Ovary (tissue), 7 donors: ENCODE measurements at regions not wholly inside any gene's neighbourhood (a gene's known extent, or its start where the extent isn't known, plus 50 kb on each side); places are given as distances from the start of the nearest gene placed in this dataset.

Experiments
- DNase-seq, 5 donors: peaks; one replicate each; pipeline ENCODE4 v3.0.0-alpha.2; 2019 to 2020
- H3K27ac ChIP-seq, 2 donors: fragments of 200-600 bp; one replicate each; pipeline versions ENCODE4 v1.5.1 to v1.8.0; 2019 to 2022
- H3K27me3 ChIP-seq: fragments of 200-600 bp; one replicate; pipeline ENCODE4 v1.8.0; 2022
- H3K36me3 ChIP-seq: fragments of 200-600 bp; sonication (generic); one replicate; pipeline ENCODE4 v1.5.1; 2019
- H3K4me1 ChIP-seq: one replicate; pipeline ENCODE4 v1.8.1; 2013; ENCODE audit warnings: mild to moderate bottlenecking, moderate library complexity; ENCODE audit not compliant: insufficient read depth
- H3K4me3 ChIP-seq: fragments of 200-600 bp; sonication (generic); one replicate; pipeline ENCODE4 v1.5.1; 2017
- H3K9me3 ChIP-seq, 2 donors: fragments of 200-600 bp in 1 of 2; sonication (generic) in 1 of 2; one replicate each; pipeline versions ENCODE4 v1.5.1 to v1.8.1; 2013 to 2019; ENCODE audit warnings: mild to moderate bottlenecking in 1 of 2, moderate library complexity in 1 of 2
- EP300 ChIP-seq: sonication (generic); formaldehyde crosslinking; IDR thresholded peaks from one replicate; pipeline ENCODE4 v1.6.1; 2017; ENCODE audit warnings: antibody characterized with exemption
- POLR2A ChIP-seq: fragments of 450-650 bp; IDR thresholded peaks from one replicate; pipeline ENCODE4 v1.6.1; 2017; ENCODE audit warnings: antibody characterized with exemption, mild to moderate bottlenecking, moderate library complexity
- WGBS, 3 donors: extraction: QIAGEN DNeasy Blood & Tissue Kit in 1 of 3; methylation state at CpG; one replicate each; pipeline versions ENCODE4 v1.1.5 to v1.1.7; 2013 to 2017; 5-methylcytosine and 5-hydroxymethylcytosine counted together
- intact Hi-C, 4 donors: fragments of 100-400 bp; cut with DNase I; formaldehyde crosslinking; loops; one replicate each; pipeline versions ENCODE4 v1.11.0 to v1.15.1; 2022 to 2023
- TF ChIP-seq, protein P1 (sequence below), 3 donors: fragments of 450-650 bp in 2 of 3; fragments of 200-600 bp in 1 of 3; IDR thresholded peaks; one replicate each; pipeline versions ENCODE4 v1.5.1 to v1.8.0; 2016 to 2022; ENCODE audit warnings: antibody characterized with exemption in 3 of 3, mild to moderate bottlenecking in 1 of 3
- donor health status: DM: no; HTN: no; CAD: no; lungs with moderate emphysema.
- donor health status: DM: no; HTN: no; CAD: no.
- donor health status: Bipolar disorder and iron deficiency.
- donor health status: DM: no; HTN: no; CAD: no.
- donor health status: DM: yes; HTN: yes; CAD: no.

DNA sequence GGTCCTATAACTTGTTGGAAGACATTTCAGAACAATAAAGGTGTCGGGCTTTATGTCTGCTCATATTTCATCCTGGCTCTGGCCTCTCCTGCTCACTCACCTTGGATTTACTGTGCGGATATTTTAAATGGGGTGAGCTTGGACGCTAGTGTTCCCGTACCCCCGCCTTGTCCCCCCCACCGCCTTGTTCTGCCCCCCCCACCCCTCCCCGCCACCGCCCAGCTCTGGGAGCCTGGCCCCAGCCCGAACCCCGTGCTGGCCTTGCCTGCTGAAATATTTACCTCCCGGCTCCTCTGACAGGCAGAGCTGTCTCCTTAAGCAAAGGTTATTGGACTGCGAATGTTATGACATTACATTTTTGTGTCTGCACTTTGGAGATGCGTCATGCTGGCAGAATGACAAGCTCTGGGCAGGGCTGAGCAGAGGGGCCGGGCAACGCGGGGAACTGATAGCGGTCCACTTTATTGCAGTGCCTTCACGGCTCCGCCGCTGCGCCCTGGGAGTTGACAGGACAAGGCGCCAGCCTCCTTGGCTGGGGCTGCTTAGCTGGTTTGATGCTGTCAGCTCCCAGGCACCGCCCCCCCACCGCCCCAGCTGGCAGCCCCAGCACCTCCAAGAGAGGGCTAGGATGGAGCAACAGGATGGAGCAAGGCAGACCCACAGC is 222.5 kb upstream of the GSE1 start:
- peak; percentile 72 to 80 (median 78) for DNase-seq
- Histone ChIP-seq H3K9me3 (no peaks in the 10 kb centered on the region), H3K4me1 (peaks cover 5% of the 10 kb centered on the region), H3K36me3 (no peaks in the 10 kb centered on the region), H3K27me3 (no peaks in the 10 kb centered on the region), H3K4me3 (no peak overlapping the region), H3K27ac (no peak overlapping the region)
- TF ChIP-seq EP300 = no peak
- WGBS, 3 donors = 49 to 61% (median 50%) methylated on average over 24 of the region's 24 CpGs
- intact Hi-C loops = loop anchor here in 2 of 4 donors (10.0 kb wide), 2 partner anchors 214 to 224 kb away; partner anchors contain the start of gene GSE1 (in 1 of the 2)

DNA sequence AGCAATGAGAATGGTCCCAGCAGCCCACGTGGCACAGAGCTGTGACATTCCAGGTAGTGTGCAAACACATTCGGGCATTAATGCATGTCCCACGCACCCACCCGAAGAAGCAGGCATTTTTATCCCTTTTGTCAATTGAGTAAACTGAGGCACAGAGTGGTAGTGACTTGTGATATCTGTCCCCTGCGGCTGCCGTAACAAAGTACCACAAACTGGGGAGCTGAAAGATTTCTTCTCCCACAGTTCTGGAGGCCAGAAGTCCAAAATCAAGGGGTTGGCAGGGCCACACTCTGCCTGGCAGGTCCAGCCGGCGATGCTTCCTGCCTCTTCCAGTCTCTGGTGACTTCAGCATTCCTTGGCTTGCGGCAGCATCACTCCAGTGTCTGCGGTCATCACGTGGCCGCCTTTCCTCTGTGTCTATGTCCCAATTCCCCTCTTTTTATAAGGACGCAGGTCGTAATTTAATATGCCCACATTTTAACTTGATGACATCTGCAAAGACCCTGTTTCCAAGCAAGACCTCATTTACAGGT is 221.9 kb upstream of the GSE1 start:
- 88 to 91% (median 89%) methylated on average over 14 of the region's 14 CpGs for WGBS, 3 donors
- H3K27ac ChIP-seq = no peak overlapping the region
- peaks cover 11% of the 10 kb centered on the region for H3K4me1 ChIP-seq
- no peak overlapping the region for H3K4me3 ChIP-seq
- H3K36me3 ChIP-seq = no peaks in the 10 kb centered on the region
- intact Hi-C loops = loop anchor here in 2 of 4 donors (10.0 kb wide), 2 partner anchors 214 to 224 kb away; partner anchors contain the start of gene GSE1 (in 1 of the 2)
- no peaks in the 10 kb centered on the region for H3K27me3 ChIP-seq
- DNase-seq = peak in 4 of 5 donors; percentile 7 to 33 (median 23)
- TF ChIP-seq, protein P1, sequence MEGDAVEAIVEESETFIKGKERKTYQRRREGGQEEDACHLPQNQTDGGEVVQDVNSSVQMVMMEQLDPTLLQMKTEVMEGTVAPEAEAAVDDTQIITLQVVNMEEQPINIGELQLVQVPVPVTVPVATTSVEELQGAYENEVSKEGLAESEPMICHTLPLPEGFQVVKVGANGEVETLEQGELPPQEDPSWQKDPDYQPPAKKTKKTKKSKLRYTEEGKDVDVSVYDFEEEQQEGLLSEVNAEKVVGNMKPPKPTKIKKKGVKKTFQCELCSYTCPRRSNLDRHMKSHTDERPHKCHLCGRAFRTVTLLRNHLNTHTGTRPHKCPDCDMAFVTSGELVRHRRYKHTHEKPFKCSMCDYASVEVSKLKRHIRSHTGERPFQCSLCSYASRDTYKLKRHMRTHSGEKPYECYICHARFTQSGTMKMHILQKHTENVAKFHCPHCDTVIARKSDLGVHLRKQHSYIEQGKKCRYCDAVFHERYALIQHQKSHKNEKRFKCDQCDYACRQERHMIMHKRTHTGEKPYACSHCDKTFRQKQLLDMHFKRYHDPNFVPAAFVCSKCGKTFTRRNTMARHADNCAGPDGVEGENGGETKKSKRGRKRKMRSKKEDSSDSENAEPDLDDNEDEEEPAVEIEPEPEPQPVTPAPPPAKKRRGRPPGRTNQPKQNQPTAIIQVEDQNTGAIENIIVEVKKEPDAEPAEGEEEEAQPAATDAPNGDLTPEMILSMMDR (IDR thresholded peaks at IDR 0.05) = no peak
- TF ChIP-seq EP300 = no peak
- H3K9me3 ChIP-seq = no peaks in the 10 kb centered on the region

DNA sequence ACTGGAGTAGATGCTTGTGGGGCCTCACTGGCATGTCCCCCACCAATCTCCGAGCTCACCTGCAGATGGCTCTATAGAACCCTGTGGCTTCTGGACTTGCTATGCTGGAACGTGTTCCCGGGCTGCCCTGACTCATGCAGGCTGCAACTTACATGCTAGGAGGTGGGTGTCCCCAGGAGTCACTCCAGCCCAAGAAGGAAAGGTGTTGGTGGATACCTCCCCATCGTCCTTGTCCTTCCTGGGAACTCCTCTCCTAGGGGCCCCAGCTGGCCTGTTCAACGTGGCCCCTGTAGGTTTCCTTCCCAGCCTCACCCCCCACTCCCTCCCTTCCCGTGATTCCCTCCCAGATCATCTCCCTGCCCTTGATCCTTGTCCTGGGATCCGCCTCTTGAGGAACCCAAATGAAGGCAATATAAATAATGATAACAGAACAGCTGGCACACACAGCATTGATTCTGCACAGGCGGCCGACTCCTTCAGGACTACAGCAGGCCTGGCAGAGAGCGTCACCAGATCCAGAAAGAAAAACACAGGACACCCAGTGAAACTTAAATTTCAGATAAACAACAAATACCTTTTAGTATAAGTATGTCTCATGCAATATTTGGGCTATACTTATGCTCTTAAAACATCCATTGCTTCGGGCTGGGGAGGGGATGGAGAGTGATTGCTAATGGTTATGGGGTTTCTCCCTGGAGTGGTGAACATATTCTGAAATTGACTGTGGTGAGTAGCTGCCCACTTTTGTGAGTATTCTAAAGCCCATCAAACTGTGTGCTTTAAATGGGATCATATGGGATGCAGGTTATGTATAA is 221.1 kb upstream of the GSE1 start:
- WGBS, 3 donors = 51 to 71% (median 70%) methylated on average over 11 of the region's 11 CpGs
- no peak overlapping the region for H3K27ac ChIP-seq
- H3K36me3 ChIP-seq = no peaks in the 10 kb centered on the region
- DNase-seq = peak in 4 of 5 donors; percentile 9 to 30 (median 22)
- H3K4me1 ChIP-seq = peaks cover 17% of the 10 kb centered on the region
- intact Hi-C loops = loop anchor here in 2 of 4 donors (10.0 kb wide), 2 partner anchors 213 to 223 kb away; partner anchors contain the start of gene GSE1 (in 1 of the 2)
- H3K4me3 ChIP-seq = no peak overlapping the region
- H3K27me3 ChIP-seq = no peaks in the 10 kb centered on the region
- TF ChIP-seq, protein P1 (IDR thresholded peaks at IDR 0.05) = no peak
- no peaks in the 10 kb centered on the region for H3K9me3 ChIP-seq

DNA sequence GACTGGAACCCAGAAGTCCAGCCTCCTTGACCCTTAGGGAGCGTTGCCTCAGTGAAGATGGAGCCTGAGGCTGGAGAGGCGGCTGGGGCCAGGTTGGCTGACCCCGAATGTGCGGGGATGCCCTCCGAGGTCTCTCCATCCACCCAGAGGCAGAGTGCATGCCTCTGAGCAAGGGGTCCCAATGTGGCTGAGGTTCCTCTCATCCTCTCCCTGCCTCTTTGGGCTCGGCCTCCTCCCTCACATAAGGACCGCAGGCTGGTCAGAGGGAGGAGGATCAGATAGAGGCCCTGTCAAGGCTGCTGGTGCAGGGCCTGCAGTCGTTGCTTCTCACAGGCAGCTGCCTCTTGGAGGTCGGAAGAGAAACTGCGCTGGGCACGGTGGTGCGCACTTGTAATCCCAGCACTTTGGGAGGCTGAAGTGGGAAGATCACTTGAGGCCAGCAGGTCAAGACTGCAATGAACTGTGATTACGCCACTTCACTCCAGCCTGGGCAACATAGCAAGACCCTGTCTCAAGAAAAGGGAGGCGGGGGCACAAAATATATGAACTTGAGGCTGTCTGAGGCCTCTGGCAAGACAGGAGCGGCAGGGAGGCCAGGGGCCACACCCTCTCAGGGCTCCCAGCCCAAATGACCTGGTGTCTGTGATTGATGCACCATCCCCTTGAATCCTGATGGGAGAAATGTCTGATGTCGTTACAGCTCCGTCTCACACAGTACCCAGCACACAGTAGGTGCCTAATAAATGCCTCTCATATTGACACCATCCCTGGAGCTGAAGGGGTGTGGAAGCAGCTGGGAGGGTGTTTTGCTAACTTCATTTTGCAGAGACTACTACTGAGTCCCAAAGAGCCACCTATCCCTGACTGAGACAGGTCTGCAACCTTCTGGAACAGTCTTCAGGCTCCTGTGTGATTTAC is 220.1 kb upstream of the GSE1 start:
- peaks cover 17% of the 10 kb centered on the region for H3K4me1 ChIP-seq
- no peaks in the 10 kb centered on the region for H3K9me3 ChIP-seq
- DNase-seq = peak in 4 of 5 donors; percentile 9 to 33 (median 23)
- TF ChIP-seq EP300 = no peak
- TF ChIP-seq, protein P1 (IDR thresholded peaks at IDR 0.05) = no peak
- TF ChIP-seq POLR2A = no peak
- no peaks in the 10 kb centered on the region for H3K36me3 ChIP-seq
- intact Hi-C loops = loop anchor here in 2 of 4 donors (10.0 kb wide), 2 partner anchors 212 to 222 kb away; partner anchors contain the start of gene GSE1 (in 1 of the 2)
- WGBS, 3 donors = 91 to 94% (median 93%) methylated on average over 17 of the region's 17 CpGs
- H3K27me3 ChIP-seq = no peaks in the 10 kb centered on the region
- no peak overlapping the region for H3K4me3 ChIP-seq
- no peak overlapping the region for H3K27ac ChIP-seq
